ENCODE measurements at regions not wholly inside any gene's neighbourhood (a gene's known extent, or its start where the extent isn't known, plus 50 kb on each side); places are given as distances from the start of the nearest gene placed in this dataset.

DNA sequence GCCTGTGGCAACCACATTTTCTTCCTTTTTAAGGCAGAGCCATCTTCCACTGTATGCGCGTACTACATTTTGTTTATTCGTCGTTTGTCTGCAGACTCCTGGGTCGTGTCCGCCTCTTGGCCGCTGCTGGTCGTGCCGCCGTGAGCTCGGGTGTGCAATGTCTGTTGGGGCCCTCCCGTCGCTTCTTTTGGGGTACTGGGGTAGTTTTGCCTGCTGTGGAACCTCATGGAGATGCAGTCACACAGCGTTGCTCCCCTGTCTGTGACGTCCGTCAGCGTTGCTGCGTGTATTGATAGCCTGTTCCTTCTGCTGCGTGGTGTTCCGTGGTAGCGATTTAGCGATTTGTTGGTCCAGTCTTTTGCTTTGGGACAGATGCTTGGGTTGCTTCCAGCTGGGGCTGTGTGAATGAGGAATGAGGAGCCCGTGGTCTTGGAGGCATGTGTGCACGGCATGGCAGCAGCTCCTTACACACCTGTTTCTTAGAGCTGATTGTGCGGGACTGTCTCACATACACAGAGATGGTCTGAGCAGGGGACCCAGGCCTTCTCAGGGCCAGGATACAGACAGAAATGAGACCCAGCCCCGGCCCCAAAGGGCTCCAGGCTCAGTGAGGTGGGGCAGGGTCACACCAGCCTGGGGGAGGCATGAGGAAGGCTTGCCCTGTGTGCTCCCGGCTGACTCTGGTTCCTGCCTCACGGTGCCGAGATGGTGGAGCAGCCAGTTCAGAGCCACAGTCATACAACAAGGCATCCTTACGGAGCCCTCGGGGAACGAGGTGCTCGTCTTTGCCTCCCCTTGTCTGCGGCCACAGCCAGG is 78.4 kb upstream of the GSE1 start:
- DNase-seq = no peak

DNA sequence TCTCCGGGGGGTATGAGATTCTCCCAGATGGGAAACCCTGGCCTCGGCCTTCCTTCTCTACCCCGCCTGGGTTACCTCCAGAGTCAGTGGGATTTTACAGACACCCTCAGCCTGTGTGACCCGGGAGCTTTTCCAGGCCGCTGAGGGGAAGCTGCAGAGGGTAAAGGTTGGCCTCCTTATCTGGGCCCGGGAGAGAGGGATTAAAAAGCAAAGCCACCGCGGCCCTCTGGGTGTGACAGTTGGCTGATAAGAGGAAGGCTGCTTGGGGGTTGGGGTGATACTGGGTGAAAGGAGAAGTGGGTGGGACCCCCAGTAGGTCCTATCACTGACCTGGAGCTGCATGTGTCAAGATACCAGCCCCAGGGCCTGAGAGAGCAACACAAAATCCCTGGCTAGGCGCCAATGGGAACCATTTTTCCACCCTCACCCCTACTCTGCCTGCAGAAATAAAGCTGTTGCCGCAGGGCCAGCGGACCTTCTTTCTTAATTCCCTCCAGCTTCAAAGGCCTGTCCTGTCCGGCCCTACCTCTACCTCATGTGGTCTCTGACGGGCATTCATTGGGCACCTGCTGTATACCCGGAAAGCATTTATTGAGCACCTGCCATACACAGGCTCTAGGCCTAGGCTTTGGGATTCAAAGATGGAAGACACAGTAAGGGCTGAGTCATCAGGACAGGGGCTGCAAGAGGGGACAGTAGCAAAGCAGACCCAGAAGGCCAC is 77.6 kb upstream of the GSE1 start:
- DNase-seq = no peak

GRCh38 chr16:85536073-85536410 is 77.1 kb upstream of the GSE1 start:
- no peak for DNase-seq

DNA sequence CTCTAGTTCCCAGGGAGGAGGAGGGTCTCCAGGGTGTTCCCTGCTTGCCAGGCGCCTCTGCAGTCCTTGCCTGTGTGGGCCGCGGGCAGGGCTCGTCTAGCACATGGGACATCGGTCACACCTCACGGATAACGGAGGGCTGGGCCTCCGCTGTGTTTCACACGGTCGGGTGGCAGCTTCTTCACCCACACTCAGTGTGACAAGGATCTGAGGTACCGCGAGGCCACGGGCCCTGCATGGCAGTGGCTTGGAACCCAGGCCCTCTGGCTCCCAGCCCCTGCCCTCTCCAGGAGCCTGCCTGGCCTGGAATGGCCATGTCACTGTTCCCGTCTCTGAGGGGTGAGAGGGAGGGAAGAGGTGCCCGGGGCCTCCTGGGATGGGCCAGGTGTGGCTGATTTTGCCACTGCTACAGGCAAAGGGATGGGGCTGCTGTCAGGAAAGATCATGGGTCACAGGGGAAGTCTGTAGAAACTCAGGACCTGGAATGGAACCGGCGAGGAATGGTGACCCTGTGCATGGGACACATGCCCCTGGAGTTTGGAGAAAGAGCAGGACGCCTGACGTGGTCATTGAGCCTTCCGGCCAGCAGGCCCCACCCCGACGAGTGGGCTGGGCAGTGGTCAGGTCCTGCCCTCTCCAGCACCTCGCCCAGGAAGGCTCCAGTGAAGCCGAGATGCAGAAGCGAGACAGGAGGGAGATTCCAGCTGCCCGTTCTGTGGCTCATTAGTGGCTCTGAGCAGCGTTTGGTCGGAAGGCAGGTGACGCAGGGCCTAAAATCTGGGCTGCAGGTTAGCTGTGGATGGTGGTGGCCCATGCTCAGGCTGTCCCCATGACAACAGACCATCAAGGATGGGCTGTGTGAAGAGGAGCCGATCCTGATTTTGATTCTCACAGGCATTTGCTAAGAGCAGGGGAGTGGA is 76.5 kb upstream of the GSE1 start:
- DNase-seq = no peak

DNA sequence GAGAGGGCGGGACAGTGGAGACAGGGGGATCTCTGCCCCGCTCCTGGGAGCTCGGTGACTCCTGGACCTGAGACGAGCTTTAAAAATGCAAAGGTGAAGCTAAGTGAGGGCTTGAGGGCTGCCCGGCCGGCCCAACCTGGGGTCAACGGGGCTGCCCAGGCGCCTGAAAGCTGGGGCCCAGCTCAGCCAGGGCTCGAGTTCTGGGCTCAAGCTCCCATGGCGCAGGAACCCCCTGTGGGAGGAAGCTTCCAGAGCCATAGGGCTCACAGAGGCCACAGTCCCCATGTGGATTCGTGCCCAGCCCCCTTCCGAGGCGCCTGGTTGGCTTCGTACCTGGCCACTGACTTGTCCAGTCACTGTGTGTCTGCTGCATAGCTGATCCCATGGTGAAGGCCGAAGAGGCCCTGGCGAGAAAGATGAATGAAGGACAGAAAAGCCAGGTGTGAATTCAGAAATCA is 75.8 kb upstream of the GSE1 start:
- no peak for DNase-seq

DNA sequence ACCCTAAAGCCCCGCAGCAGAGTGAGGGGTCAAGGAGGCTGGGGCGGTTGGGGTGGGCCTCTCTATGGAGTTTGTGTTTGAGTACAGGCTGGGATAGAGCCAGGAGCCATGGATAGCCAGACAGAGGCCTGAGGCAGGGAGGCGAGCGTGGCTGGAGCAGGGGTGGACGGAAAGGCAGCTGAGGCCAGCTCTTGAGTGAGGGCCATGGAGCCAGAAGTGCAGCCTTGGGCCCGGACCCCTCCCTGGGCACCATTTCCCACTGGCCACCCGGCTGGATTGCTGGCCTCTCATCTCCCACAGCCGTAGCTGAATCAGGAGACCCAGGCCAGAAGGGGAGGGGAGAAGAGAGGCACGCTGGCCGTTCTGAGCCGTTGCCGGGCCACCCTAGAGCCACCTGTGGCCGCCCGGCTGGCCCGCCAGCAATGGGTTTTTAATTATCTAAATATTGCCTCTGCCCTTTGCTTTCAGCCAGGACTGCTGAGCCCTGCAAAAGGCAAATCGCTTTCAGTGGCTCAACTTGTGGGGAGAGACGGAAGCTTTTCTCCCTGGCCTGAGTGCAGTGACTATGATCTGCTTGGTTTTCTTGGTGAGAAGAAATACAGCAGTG is 75.2 kb upstream of the GSE1 start:
- DNase-seq = no peak

DNA sequence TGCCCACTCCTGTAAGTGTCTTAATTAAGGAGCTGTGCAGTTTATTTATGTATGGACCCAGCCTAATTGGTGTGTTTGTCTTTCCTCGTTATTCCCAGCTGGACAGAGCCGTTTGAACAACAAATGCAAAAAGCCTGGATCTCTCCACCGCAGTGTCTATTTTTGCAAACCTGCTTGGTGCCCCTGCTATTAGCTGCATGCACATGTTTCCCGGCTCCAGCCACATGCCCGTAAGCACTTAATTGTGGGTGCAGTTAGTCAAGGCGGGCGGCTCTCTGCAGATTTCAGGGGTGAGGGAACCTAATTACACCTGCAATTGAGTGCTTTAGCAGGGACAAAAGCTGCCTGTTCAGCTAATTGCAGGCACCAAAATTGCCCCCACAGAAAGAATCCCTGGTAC is 74.0 kb upstream of the GSE1 start:
- DNase-seq = no peak

DNA sequence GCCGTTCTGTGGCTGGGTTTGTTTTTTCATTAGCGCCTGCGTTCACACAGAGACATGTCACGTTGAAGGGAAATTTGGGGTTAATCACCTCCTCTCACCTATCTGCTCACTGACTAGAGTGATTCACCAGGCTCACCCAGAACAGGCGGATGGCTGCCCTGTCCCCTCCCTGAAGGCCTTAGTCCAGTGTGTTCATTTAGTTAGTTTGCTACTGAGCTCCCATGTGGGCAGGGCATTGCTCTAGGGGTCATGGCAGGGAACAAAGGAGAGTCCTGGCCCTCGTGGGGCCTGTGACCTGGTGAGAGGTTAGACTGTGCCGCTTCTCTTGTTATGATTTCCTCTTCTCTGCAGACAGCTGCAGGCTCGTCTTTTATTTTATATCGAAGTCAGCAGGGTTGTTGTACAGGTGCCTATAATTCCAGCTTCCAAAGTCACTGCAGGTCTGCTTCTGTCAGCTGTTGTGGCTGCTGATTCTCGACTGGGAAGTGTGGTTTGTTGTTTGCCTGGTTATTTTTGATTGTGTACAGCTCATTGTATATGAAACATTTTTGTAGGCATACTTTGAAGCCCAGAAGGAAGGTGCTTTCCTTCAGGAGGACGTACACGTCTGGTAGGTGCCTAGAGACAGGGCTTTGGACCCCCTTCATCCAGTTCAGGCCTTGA is 73.4 kb upstream of the GSE1 start:
- DNase-seq = no peak

DNA sequence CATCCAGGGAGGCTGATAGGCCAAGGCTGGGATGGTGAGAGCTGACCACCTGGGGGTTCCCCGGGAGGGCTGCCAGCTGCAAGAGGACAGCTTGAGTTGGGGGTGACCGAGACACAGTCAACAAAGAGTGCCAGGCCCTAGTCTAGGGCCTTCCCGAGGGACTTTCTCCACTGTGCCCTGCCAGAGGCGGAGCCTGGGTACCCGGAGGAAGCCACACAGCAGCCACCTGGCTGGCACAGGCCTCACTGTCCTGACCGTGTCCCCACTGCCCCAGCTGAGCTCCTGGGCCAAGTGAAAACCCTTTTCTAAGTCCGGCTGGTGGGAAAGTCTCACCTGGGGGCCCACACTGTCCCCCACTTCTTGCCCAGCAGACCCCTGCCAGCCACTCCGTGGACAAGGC is 71.9 kb upstream of the GSE1 start:
- DNase-seq = no peak

DNA sequence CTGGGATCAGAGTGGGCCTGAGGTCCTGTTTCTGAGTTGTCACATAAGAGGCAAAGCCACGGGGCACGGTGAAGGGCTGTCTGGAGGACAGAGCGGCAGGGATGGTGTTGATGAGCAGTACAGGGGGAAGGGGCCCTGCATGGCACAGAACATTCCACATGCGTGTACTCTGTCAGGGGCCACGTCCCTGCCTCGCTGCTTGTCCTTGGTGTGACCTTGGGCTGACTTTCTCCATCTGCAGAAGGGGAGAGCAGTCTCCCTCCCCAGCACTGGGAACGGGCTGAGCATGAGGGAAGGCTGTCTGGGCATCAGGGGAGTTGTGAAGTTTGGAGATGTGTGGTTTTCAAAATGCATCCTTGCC is 71.5 kb upstream of the GSE1 start:
- DNase-seq = no peak

DNA sequence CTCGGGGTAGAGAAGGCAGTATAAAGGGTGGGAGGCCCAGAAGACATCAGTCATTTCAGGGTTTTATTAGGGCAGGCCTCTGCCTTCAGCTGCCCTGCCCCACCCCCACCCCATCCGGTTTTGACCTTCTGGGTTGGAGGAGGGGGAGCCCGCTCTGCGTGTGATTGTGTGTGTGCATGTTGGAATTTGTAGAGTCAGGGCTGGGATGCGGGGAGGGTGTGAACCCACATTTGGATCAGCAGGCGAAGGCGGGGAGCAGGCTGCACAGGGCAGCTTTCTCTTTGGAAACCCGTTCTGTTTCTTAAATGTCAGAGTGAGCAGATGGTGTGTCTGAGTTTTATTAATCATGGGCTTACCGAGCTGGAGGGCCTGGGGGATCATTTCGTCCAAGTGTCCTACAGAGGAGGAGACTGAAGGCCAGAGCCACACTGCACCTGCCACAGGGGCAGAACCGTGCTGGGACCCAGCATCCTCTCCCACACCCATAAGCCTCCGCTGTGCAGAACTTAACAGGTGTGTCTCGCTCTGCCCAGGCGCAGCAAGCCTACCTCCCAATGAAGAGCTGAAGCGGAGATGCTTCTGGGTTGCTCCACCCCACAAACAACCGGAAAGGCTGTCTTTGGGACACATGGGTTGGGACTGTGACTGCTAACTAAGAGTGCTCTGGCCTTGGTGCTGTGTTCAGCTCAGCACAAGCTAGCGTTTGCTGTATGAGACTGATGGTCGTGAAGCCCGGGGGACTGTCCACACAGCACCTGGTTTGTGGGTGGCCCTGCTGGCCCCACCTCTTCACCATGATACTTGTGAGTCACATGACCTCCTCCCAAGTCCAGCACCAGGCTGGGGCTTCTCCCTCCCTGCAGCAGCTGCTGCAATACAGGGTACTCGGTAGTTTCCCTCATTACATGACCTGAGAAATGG is 70.9 kb upstream of the GSE1 start:
- DNase-seq = no peak

GRCh38 chr16:85543536-85543935 is 69.6 kb upstream of the GSE1 start:
- no peak for DNase-seq

DNA sequence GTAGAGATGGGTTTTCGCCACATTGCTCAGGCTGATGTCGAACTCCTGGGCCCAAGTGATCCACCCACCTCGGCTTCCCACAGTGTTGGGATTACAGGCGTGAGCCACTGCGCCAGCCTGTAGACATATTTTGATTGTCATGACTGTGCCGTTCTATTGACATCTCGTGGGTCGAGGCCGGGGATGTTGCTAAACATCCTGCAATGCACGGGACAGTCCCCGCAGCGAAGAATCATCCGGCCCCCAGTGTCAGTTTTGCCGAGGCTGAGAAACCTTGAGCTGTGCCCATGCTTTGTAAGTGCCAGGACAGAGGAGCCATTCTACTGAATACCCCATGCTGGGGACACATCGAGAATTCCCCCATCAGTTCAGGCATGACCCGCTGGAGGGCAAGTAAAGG is 69.1 kb upstream of the GSE1 start:
- no peak for DNase-seq

DNA sequence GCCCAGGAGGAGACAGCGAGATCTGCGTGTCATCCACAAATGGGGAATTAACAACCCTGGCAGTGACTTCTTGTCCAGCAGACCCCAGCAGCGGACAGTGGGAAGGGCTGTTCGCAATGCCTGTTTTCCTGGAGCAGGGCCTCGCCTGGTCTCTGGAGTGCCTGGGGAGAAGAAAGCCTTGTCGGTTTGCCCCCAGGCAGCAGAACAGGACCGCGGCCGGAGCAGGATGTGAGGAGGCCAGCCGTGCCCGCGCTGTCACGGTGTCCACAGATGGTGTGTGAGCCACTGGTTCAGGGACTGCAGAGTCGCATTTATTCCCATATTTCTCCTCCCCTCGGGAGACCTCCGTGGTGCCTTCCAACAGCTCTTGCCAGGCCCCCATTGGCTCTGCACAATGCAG is 68.5 kb upstream of the GSE1 start:
- DNase-seq = no peak

- DNase-seq = no peak
Measured at GRCh38 chr16:85545227-85545818, 67.8 kb upstream of the GSE1 start.

DNA sequence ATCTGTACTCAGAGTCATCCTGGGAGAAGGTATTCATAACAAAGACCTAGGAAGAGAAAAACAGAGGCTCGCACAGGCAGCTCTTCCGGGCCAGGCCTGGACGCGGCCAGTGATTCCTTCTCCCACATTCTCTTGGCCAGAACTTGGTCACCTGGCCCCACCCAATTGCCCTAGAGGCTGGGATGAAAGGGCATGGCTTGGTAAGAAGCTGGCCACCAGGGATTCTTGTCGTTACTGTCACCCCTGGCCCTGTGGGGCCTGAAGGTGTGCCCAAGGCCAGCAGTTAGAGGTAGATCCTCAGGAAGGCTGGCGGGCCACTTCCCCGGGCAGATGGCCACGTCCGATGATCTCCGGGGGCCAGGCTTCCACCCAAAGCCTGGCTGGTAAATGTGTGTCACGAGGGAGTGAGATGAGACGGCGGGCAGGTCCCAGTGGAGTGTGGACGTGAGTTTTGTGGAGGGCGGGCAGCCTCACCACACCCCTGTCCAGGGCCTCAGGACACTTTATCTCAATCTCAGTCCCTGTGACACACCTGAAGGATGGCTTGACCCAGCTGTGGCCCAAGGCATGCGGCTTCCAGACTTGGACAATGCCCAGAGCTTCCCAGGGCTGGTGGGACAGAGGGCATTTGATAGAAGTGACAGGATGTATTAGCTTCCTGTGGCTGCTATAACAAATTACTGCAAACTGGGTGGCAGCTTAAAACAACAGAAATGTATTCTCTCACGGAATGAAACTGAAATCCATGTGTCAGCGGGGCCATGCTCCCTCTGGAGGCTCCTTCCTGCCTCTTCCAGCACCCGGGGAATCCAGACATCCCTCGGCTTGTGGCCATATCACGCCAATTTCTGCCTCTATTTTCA is 66.3 kb upstream of the GSE1 start:
- no peak for DNase-seq

GRCh38 chr16:85548375-85548774 is 64.7 kb upstream of the GSE1 start:
- no peak for DNase-seq

DNA sequence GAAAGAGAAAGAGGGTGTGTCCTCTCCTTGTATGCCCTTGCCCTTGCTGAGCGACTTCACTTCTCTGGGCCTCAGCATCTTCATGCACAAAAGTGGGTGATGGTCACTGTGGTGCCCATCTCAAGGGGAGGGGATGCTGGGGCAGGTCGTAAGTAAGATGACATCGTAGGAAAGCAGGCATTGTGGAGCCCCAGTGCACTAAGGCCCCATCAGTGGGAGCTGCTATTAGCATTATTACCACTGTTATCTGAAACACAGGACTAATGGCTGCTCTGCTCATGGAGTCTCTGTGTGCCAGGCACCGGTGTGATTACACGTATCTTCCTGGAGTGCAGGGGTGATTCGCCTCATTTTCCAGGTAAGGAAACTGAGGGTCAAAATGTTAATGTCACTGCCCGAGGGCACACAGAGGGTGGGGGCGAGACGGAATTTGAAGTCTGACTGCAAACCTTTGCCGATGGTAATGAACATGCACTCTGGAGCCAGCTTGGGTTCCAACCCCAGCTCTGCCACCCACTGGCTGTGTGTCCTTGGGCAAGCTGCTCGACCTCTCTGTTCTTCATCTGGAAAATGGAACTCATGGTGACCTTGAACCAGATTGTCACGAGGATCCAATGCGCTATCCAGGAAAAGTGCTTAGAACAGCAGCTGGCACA is 63.2 kb upstream of the GSE1 start:
- DNase-seq = no peak

GRCh38 chr16:85550422-85550864 is 62.7 kb upstream of the GSE1 start:
- DNase-seq = no peak
